ENCODE measurements at regions not wholly inside any gene's neighbourhood (a gene's known extent, or its start where the extent isn't known, plus 50 kb on each side); places are given as distances from the start of the nearest gene placed in this dataset.

GRCh38 chr17:54372069-54372749 lies 528.4 kb upstream of the TOM1L1 start:
- H2AK5ac ChIP-seq (ENCODE audit: low read depth, low read length) = no peak overlapping the region
- ATAC-seq (ENCODE audit: low read depth) = no peak
- no peaks in the 10 kb centered on the region for H3K36me3 ChIP-seq (ENCODE audit: control insufficient read depth, insufficient read depth, low read length)
- intact Hi-C loops (cut with micrococcal nuclease) = no loop called here
- no peaks in the 10 kb centered on the region for H4K20me1 ChIP-seq (ENCODE audit: insufficient read depth, low read length)
- H3K9me3 ChIP-seq (ENCODE audit: control insufficient read depth, insufficient read depth, low read length) = peaks cover 6% of the 10 kb centered on the region
- H3K27ac ChIP-seq (ENCODE audit: insufficient read depth, low read length) = no peak overlapping the region
- no peak overlapping the region for H4K91ac ChIP-seq (ENCODE audit: insufficient read depth, low read depth, low read length)
- no peak overlapping the region for H3K14ac ChIP-seq (replicated peaks; ENCODE audit: low read depth, low read length)
- H2BK20ac ChIP-seq (ENCODE audit: low read depth, low read length) = no peak overlapping the region
- TF ChIP-seq POLR2A (IDR thresholded peaks at IDR 0.05; ENCODE audit: low read depth, low read length) (no peak), RFX5 (IDR thresholded peaks at IDR 0.05; ENCODE audit: low read depth, low read length) (no peak), FOS (IDR thresholded peaks at IDR 0.05; ENCODE audit: low read depth, low read length) (no peak), NFE2L2 (IDR thresholded peaks at IDR 0.05; ENCODE audit: low read depth, low read length) (no peak), MXI1 (IDR thresholded peaks at IDR 0.05; ENCODE audit: borderline replicate concordance, low read depth, low read length) (no peak), RCOR1 (IDR thresholded peaks at IDR 0.05; ENCODE audit: insufficient replicate concordance, low read length) (no peak), MAFK (IDR thresholded peaks at IDR 0.05; ENCODE audit: low read depth, low read length) (no peak), CHD1 (IDR thresholded peaks at IDR 0.05; ENCODE audit: low read depth, low read length) (no peak)
- in situ Hi-C loops (cut with MboI; ENCODE audit: low sequenced_read_pairs) = no loop called here
- no peak overlapping the region for H3K4ac ChIP-seq (ENCODE audit: low read depth, low read length)
- no peak overlapping the region for H2BK5ac ChIP-seq (ENCODE audit: low read depth, low read length, poor library complexity, severe bottlenecking)
- POLR2A ChIA-PET (ENCODE audit: unreplicated experiment) = no interaction called here
- dilution Hi-C loops (cut with HindIII; ENCODE audit: low sequenced_read_pairs, unreplicated experiment) = no loop called here
- no peak overlapping the region for H3K56ac ChIP-seq (ENCODE audit: extremely low read depth, insufficient read depth, low read length)
- H3K27me3 ChIP-seq (ENCODE audit: control insufficient read depth, insufficient read depth, low read length) = no peaks in the 10 kb centered on the region
- no peaks in the 10 kb centered on the region for H3K9me1 ChIP-seq (ENCODE audit: insufficient read depth, low read length)
- H3K4me3 ChIP-seq (ENCODE audit: insufficient read depth, low read depth, low read length) = no peak overlapping the region
- no CpG with 5 or more reads among the region's 2 CpGs for WGBS, 2 experiments (ENCODE audit: extremely low coverage in 2 of 2, insufficient read length in 1 of 2)
- no TSS peak for BruUV-seq (replicated peaks)
- DNase-seq = no peak
- no peak overlapping the region for H4K8ac ChIP-seq (ENCODE audit: low read depth in 2 of 2, low read length in 2 of 2)
- H2AK9ac ChIP-seq (replicated peaks; ENCODE audit: low read depth, low read length, poor library complexity) = no peak overlapping the region
- no peaks in the 10 kb centered on the region for H3K4me1 ChIP-seq (ENCODE audit: control insufficient read depth, insufficient read depth, low read length)
- H3K18ac ChIP-seq (ENCODE audit: low read depth, low read length) = no peak overlapping the region
- no peak overlapping the region for H2BK120ac ChIP-seq (ENCODE audit: low read depth, low read length)
- no peak overlapping the region for H3K4me2 ChIP-seq (ENCODE audit: low read depth, low read length)
- H2AFZ ChIP-seq (replicated peaks; ENCODE audit: low read length, poor library complexity) = no peak overlapping the region
- H3K23ac ChIP-seq (ENCODE audit: low read depth, low read length) = no peak overlapping the region
- H3K79me1 ChIP-seq (ENCODE audit: low read depth in 1 of 2, low read length in 2 of 2) = no peaks in the 10 kb centered on the region
- H4K5ac ChIP-seq (ENCODE audit: low read depth, low read length) = no peak overlapping the region
- H2BK15ac ChIP-seq (ENCODE audit: low read depth, low read length) = no peak overlapping the region
- CTCF ChIA-PET = interaction anchor here (0.7 kb wide), 1 partner anchor 10 kb away, joined by 3 read pairs; no protein-coding TSS in a partner anchor
- no peak overlapping the region for H3K9ac ChIP-seq (ENCODE audit: low read depth, low read length)

Measured in IMR-90 (cell line).